ENCODE measurements at regions not wholly inside any gene's neighbourhood (a gene's known extent, or its start where the extent isn't known, plus 50 kb on each side); places are given as distances from the start of the nearest gene placed in this dataset.

DNA sequence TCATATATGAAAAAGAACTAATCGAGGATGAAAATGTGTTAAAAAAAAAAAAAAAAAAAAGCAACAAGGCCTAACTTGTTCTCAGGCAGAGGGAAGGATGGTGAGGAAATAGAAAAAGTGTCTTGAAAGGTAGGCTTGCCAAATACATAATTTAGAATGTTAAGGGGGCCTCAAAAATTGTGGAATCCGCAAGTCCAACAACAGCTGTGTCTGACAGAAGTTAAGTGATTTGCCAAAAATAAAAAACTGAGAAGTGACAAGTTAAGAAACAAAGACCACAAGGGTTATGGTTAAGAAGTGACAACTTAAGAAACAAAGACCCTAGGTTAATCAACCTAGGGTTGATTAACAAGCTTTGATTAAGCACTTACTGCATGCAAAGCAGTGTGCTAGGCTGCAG, 110.6 kb downstream of the P2RY1 start:
- Histone ChIP-seq H3F3A (ENCODE audit: insufficient read depth, low read length) (no peaks in the 10 kb centered on the region), H3K27me3 (replicated peaks; ENCODE audit: insufficient read depth, low read length) (no peaks in the 10 kb centered on the region), H3K79me2 (ENCODE audit: low read length) (no peaks in the 10 kb centered on the region), H3K27ac (ENCODE audit: low read length) (no peak overlapping the region), H3K9me2 (replicated peaks; ENCODE audit: insufficient read depth, low read length) (no peaks in the 10 kb centered on the region), H2AFZ (ENCODE audit: low read length) (no peak overlapping the region), H3K4me3 (ENCODE audit: low read length) (no peak overlapping the region), H3K9ac (ENCODE audit: low read length) (no peak overlapping the region), H3K4me1 (ENCODE audit: low read length) (no peaks in the 10 kb centered on the region), H4K20me1 (ENCODE audit: insufficient read depth, low read length) (no peaks in the 10 kb centered on the region), H3K4me2 (ENCODE audit: low read depth, low read length) (no peak overlapping the region), H3K36me3 (replicated peaks; ENCODE audit: insufficient read depth, low read length) (no peaks in the 10 kb centered on the region), H3K9me3 (replicated peaks; ENCODE audit: insufficient read depth, low read length) (no peaks in the 10 kb centered on the region)
- DNase-seq = no peak
- TF ChIP-seq EZH2 (optimal IDR thresholded peaks at IDR 0.05; ENCODE audit: low read depth, low read length) (no peak), EZH2phosphoT487 (IDR thresholded peaks at IDR 0.05; ENCODE audit: low read length) (no peak)
- TF ChIP-seq, protein P1, sequence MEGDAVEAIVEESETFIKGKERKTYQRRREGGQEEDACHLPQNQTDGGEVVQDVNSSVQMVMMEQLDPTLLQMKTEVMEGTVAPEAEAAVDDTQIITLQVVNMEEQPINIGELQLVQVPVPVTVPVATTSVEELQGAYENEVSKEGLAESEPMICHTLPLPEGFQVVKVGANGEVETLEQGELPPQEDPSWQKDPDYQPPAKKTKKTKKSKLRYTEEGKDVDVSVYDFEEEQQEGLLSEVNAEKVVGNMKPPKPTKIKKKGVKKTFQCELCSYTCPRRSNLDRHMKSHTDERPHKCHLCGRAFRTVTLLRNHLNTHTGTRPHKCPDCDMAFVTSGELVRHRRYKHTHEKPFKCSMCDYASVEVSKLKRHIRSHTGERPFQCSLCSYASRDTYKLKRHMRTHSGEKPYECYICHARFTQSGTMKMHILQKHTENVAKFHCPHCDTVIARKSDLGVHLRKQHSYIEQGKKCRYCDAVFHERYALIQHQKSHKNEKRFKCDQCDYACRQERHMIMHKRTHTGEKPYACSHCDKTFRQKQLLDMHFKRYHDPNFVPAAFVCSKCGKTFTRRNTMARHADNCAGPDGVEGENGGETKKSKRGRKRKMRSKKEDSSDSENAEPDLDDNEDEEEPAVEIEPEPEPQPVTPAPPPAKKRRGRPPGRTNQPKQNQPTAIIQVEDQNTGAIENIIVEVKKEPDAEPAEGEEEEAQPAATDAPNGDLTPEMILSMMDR (IDR thresholded peaks at IDR 0.05; ENCODE audit: low read length) = no peak

DNA sequence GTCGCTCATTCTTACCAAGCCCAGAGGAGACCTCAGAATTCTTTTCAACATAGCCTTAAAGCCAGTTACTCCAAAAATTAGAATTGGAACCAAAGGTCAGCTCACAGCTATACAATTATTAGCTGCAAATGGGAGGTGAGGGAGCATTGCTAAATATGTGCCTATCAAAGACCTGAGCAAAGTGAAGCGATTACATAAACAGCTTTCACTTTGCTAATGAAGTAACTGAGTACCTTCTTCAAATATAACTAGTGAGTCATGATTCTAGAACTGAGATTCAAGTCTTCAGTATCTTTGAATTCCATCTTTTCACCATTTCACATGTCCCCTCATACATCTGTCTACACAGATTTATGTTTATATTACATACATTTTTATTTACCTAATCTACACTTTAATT, 122.6 kb downstream of the P2RY1 start:
- Histone ChIP-seq H2AFZ (ENCODE audit: low read length) (no peak overlapping the region), H3K9ac (ENCODE audit: low read length) (no peak overlapping the region), H3K4me2 (ENCODE audit: low read depth, low read length) (no peak overlapping the region), H3K27me3 (replicated peaks; ENCODE audit: insufficient read depth, low read length) (no peaks in the 10 kb centered on the region), H3K27ac (ENCODE audit: low read length) (no peak overlapping the region), H3K36me3 (replicated peaks; ENCODE audit: insufficient read depth, low read length) (no peaks in the 10 kb centered on the region), H3F3A (ENCODE audit: insufficient read depth, low read length) (no peaks in the 10 kb centered on the region), H3K4me3 (ENCODE audit: low read length) (no peak overlapping the region), H3K9me3 (replicated peaks; ENCODE audit: insufficient read depth, low read length) (no peaks in the 10 kb centered on the region), H3K79me2 (ENCODE audit: low read length) (no peaks in the 10 kb centered on the region), H3K4me1 (ENCODE audit: low read length) (no peaks in the 10 kb centered on the region), H3K9me2 (replicated peaks; ENCODE audit: insufficient read depth, low read length) (no peaks in the 10 kb centered on the region), H4K20me1 (ENCODE audit: insufficient read depth, low read length) (no peaks in the 10 kb centered on the region)
- TF ChIP-seq EZH2phosphoT487 (IDR thresholded peaks at IDR 0.05; ENCODE audit: low read length) (no peak), EZH2 (optimal IDR thresholded peaks at IDR 0.05; ENCODE audit: low read depth, low read length) (no peak)
- TF ChIP-seq, protein P1 (IDR thresholded peaks at IDR 0.05; ENCODE audit: low read length) = no peak
- DNase-seq = no peak

DNA sequence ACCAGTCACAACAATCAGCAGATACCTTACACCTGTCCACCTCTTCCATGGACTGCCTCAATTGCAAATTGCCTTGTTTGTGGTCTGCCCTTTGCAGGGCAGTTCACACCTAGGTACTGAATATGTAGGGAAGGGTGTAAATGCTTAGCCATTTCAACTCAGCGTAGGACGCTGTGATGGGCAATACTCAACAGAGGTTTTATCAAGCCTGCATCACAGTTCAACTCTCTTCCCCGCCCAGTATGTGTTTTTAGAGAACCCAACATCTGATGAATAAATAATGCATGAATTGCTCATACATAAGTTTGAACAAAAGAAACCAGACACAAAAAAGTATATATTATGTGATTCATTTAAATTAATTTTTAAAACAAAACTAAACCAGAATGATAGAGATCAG, 124.4 kb downstream of the P2RY1 start:
- H3K27me3 ChIP-seq (replicated peaks; ENCODE audit: insufficient read depth, low read length) = no peaks in the 10 kb centered on the region
- TF ChIP-seq EZH2 (optimal IDR thresholded peaks at IDR 0.05; ENCODE audit: low read depth, low read length) (no peak), EZH2phosphoT487 (IDR thresholded peaks at IDR 0.05; ENCODE audit: low read length) (no peak)
- TF ChIP-seq, protein P1 (IDR thresholded peaks at IDR 0.05; ENCODE audit: low read length) = no peak
- no peak overlapping the region for H3K4me2 ChIP-seq (ENCODE audit: low read depth, low read length)
- no peak for DNase-seq
- no peaks in the 10 kb centered on the region for H3K9me2 ChIP-seq (replicated peaks; ENCODE audit: insufficient read depth, low read length)
- H4K20me1 ChIP-seq (ENCODE audit: insufficient read depth, low read length) = no peaks in the 10 kb centered on the region
- H3K9me3 ChIP-seq (replicated peaks; ENCODE audit: insufficient read depth, low read length) = no peaks in the 10 kb centered on the region
- no peaks in the 10 kb centered on the region for H3K36me3 ChIP-seq (replicated peaks; ENCODE audit: insufficient read depth, low read length)
- H3K27ac ChIP-seq (ENCODE audit: low read length) = no peak overlapping the region
- H2AFZ ChIP-seq (ENCODE audit: low read length) = no peak overlapping the region
- no peak overlapping the region for H3K9ac ChIP-seq (ENCODE audit: low read length)
- no peaks in the 10 kb centered on the region for H3K79me2 ChIP-seq (ENCODE audit: low read length)
- no peaks in the 10 kb centered on the region for H3F3A ChIP-seq (ENCODE audit: insufficient read depth, low read length)
- H3K4me1 ChIP-seq (ENCODE audit: low read length) = no peaks in the 10 kb centered on the region
- H3K4me3 ChIP-seq (ENCODE audit: low read length) = no peak overlapping the region

Data from MM.1S (cell line).